ENCODE measurements at regions not wholly inside any gene's neighbourhood (a gene's known extent, or its start where the extent isn't known, plus 50 kb on each side); places are given as distances from the start of the nearest gene placed in this dataset.
A peak's percentile ranks its signal among the peaks of the same experiment; 100 is the strongest.
"Not testable (repeated sequence)": the region's sequence is repeated elsewhere in the genome, so short reads cannot be mapped to it uniquely, and the experiment has no call there.

GRCh38 chr4:43607400-43607799 is 714.9 kb downstream of the GRXCR1 start:
- TF ChIP-seq CTCF (IDR thresholded peaks at IDR 0.05; ENCODE audit: insufficient read depth, low read length) (no peak), GABPA (IDR thresholded peaks at IDR 0.05; ENCODE audit: low read depth) (no peak), REST (IDR thresholded peaks at IDR 0.05; ENCODE audit: insufficient replicate concordance, low read depth) (no peak), POLR2AphosphoS5 (IDR thresholded peaks at IDR 0.05; ENCODE audit: low read depth) (no peak), SPI1 (IDR thresholded peaks at IDR 0.05; ENCODE audit: borderline replicate concordance, low read depth) (no peak)
- H3K27me3 ChIP-seq (ENCODE audit: insufficient read depth, poor library complexity, severe bottlenecking) = no peaks in the 10 kb centered on the region
- no peak overlapping the region for H3K27ac ChIP-seq (replicated peaks)

GRCh38 chr4:43607827-43608461 is 715.4 kb downstream of the GRXCR1 start:
- Histone ChIP-seq H3K27ac (replicated peaks) (no peak overlapping the region), H3K27me3 (ENCODE audit: insufficient read depth, poor library complexity, severe bottlenecking) (no peaks in the 10 kb centered on the region), H3K4me3 (replicated peaks; ENCODE audit: insufficient read depth, low read length) (no peak overlapping the region)
- TF ChIP-seq SPI1 (IDR thresholded peaks at IDR 0.05; ENCODE audit: borderline replicate concordance, low read depth) (peak; percentile 39; the same call in 1 of the 2 replicates), CTCF (IDR thresholded peaks at IDR 0.05; ENCODE audit: insufficient read depth, low read length) (no peak), GABPA (IDR thresholded peaks at IDR 0.05; ENCODE audit: low read depth) (no peak), POLR2AphosphoS5 (IDR thresholded peaks at IDR 0.05; ENCODE audit: low read depth) (no peak)
- DNase-seq (ENCODE audit: low read depth in 1 of 2, low spot score in 1 of 2) = no peak

More at GRCh38 chr4:43607400-43607799, 714.9 kb downstream of the GRXCR1 start:
- H3K4me3 ChIP-seq (replicated peaks; ENCODE audit: insufficient read depth, low read length) = no peak overlapping the region
- DNase-seq (ENCODE audit: low read depth in 1 of 2, low spot score in 1 of 2) = no peak

GRCh38 chr4:43619219-43619618 is 726.7 kb downstream of the GRXCR1 start:
- DNase-seq (ENCODE audit: low read depth in 1 of 2, low spot score in 1 of 2) = no peak
- H3K27me3 ChIP-seq (ENCODE audit: insufficient read depth, poor library complexity, severe bottlenecking) = no peaks in the 10 kb centered on the region
- TF ChIP-seq CTCF (IDR thresholded peaks at IDR 0.05; ENCODE audit: insufficient read depth, low read length) = no peak
- no peak for TF ChIP-seq GABPA (IDR thresholded peaks at IDR 0.05; ENCODE audit: low read depth)
- TF ChIP-seq SPI1 (IDR thresholded peaks at IDR 0.05; ENCODE audit: borderline replicate concordance, low read depth) = no peak
- TF ChIP-seq POLR2AphosphoS5 (IDR thresholded peaks at IDR 0.05; ENCODE audit: low read depth) = no peak
- no peak for TF ChIP-seq REST (IDR thresholded peaks at IDR 0.05; ENCODE audit: insufficient replicate concordance, low read depth)

GRCh38 chr4:43637893-43638292 is 745.4 kb downstream of the GRXCR1 start:
- not testable (repeated sequence) for H3K4me3 ChIP-seq (replicated peaks; ENCODE audit: insufficient read depth, low read length); H3K27ac ChIP-seq (replicated peaks); DNase-seq (ENCODE audit: low read depth in 1 of 2, low spot score in 1 of 2); H3K27me3 ChIP-seq (ENCODE audit: insufficient read depth, poor library complexity, severe bottlenecking)

More at GRCh38 chr4:43619219-43619618, 726.7 kb downstream of the GRXCR1 start:
- H3K4me3 ChIP-seq (replicated peaks; ENCODE audit: insufficient read depth, low read length) = no peak overlapping the region
- no peak overlapping the region for H3K27ac ChIP-seq (replicated peaks)
